ENCODE measurements at regions not wholly inside any gene's neighbourhood (a gene's known extent, or its start where the extent isn't known, plus 50 kb on each side); places are given as distances from the start of the nearest gene placed in this dataset.
"Not testable (repeated sequence)": the region's sequence is repeated elsewhere in the genome, so short reads cannot be mapped to it uniquely, and the experiment has no call there.

- DNase-seq, result no peak
These were observed 154.4 kb upstream of the STMND1 start for GRCh38 chr6:16947375-16948015.

GRCh38 chr6:16944596-16944995, 157.3 kb upstream of the STMND1 start:
- DNase-seq, result no peak

- DNase-seq, result no peak
These were observed 162.0 kb upstream of the STMND1 start for GRCh38 chr6:16939839-16940238.

- no peak for DNase-seq
These were observed 162.5 kb upstream of the STMND1 start for GRCh38 chr6:16939351-16939750.

- DNase-seq, result no peak
These were observed 165.0 kb upstream of the STMND1 start for GRCh38 chr6:16936893-16937292.

- no peak for DNase-seq
These were observed 167.9 kb upstream of the STMND1 start for GRCh38 chr6:16933961-16934360.

GRCh38 chr6:16933532-16933931, 168.3 kb upstream of the STMND1 start:
- no peak for DNase-seq

- no peak for DNase-seq
These were observed 168.9 kb upstream of the STMND1 start for GRCh38 chr6:16932920-16933319.

GRCh38 chr6:16931079-16931478, 169.8 kb upstream of the ATXN1 start:
- DNase-seq, result not testable (repeated sequence)

GRCh38 chr6:16930432-16930831, 169.2 kb upstream of the ATXN1 start:
- DNase-seq, result no peak

- no peak for DNase-seq
These were observed 168.5 kb upstream of the ATXN1 start for GRCh38 chr6:16929809-16930208.

- DNase-seq, result no peak
These were observed 167.1 kb upstream of the ATXN1 start for GRCh38 chr6:16928387-16928786.

- DNase-seq, result no peak
These were observed 165.9 kb upstream of the ATXN1 start for GRCh38 chr6:16927205-16927604.

GRCh38 chr6:16925461-16925860, 164.2 kb upstream of the ATXN1 start:
- no peak for DNase-seq

GRCh38 chr6:16922282-16922681, 161.0 kb upstream of the ATXN1 start:
- DNase-seq, result no peak

- DNase-seq, result no peak
These were observed 160.3 kb upstream of the ATXN1 start for GRCh38 chr6:16921399-16922110.

- no peak for DNase-seq
These were observed 157.3 kb upstream of the ATXN1 start for GRCh38 chr6:16918586-16918985.

GRCh38 chr6:16914184-16914583, 152.9 kb upstream of the ATXN1 start:
- DNase-seq, result no peak

- no peak for DNase-seq
These were observed 151.5 kb upstream of the ATXN1 start for GRCh38 chr6:16912756-16913155.

- no peak for DNase-seq
These were observed 149.8 kb upstream of the ATXN1 start for GRCh38 chr6:16911088-16911487.

GRCh38 chr6:16909658-16910360, 148.5 kb upstream of the ATXN1 start:
- no peak for DNase-seq

- DNase-seq, result no peak
These were observed 146.7 kb upstream of the ATXN1 start for GRCh38 chr6:16907991-16908390.

- DNase-seq, result no peak
These were observed 143.7 kb upstream of the ATXN1 start for GRCh38 chr6:16904957-16905356.

- no peak for DNase-seq
These were observed 142.2 kb upstream of the ATXN1 start for GRCh38 chr6:16903470-16903869.

Measured in NCI-H774 (cell line).